GM12878 (cell line): ENCODE measurements at regions not wholly inside any gene's neighbourhood (a gene's known extent, or its start where the extent isn't known, plus 50 kb on each side); places are given as distances from the start of the nearest gene placed in this dataset.

Source experiments
- ATAC-seq: fragments of 200-7000 bp; cut with Tn5 transposase; 3 replicates; pipeline ENCODE4 v1.9.1; 2020; ENCODE audit warnings: mild to moderate bottlenecking, moderate library complexity
- BruUV-seq: library from RNA; stranded (reverse); fragments of 400-500 nt; replicated peaks from 2 replicates; lab custom pipeline; 2021; lab: Mats Ljungman, UMichigan
- CTCF ChIA-PET: fragments of 300-600 bp; sonication (Branson Sonifier 250); formaldehyde crosslinking; extraction: SDS; loops from one replicate; lab custom pipeline; 2021; ENCODE audit warnings: inconsistent platforms; lab: Yijun Ruan, JAX
- POLR2A ChIA-PET: fragments of 350-600 bp; formaldehyde crosslinking; extraction: SDS; loops from one replicate; lab custom pipeline; 2021; ENCODE audit warnings: inconsistent platforms; lab: Charles Lee
- RAD21 ChIA-PET: fragments of 300-600 bp; sonication (Branson Sonifier 250); formaldehyde crosslinking; loops from one replicate; lab custom pipeline; 2023; ENCODE audit warnings: antibody characterized with exemption; ENCODE audit not compliant: unreplicated experiment; lab: Charles Lee
- SMC1A ChIA-PET: fragments of 300-600 bp; sonication (Branson Sonifier 250); formaldehyde crosslinking; loops from one replicate; lab custom pipeline; 2023; ENCODE audit not compliant: unreplicated experiment, uncharacterized antibody; lab: Charles Lee
- DNase-seq: peaks from one replicate; pipeline ENCODE4 v3.0.0-alpha.2; 2011; ENCODE audit warnings: low read depth, low spot score
- FAIRE-seq: peaks from 3 replicates; lab custom pipeline; 2011; peaks lifted over from hg19 to GRCh38; lab: Jason Lieb, UNC
- H2AFZ ChIP-seq: 2 replicates; pipeline ENCODE4 v1.6.0; 2011; ENCODE audit warnings: low read depth, low read length, control low read depth; ENCODE audit not compliant: control insufficient read depth
- H3K27ac ChIP-seq: 2 replicates; pipeline ENCODE4 v1.5.1; 2011; ENCODE audit warnings: control low read depth; ENCODE audit not compliant: control insufficient read depth, insufficient read depth
- H3K27me3 ChIP-seq, 2 experiments: replicated peaks in 1 of 2; 2 replicates each; pipeline versions ENCODE4 v1.6.0 to v1.6.1; 2011; ENCODE audit warnings: low read length in 1 of 2; ENCODE audit not compliant: control insufficient read depth in 2 of 2, insufficient read depth in 2 of 2
- H3K36me3 ChIP-seq, 2 experiments: 2 replicates each; pipeline ENCODE4 v1.5.1; 2011; ENCODE audit warnings: low read length in 1 of 2; ENCODE audit not compliant: control insufficient read depth in 2 of 2, insufficient read depth in 2 of 2
- H3K4me1 ChIP-seq: 2 replicates; pipeline ENCODE4 v1.6.1; 2011; ENCODE audit warnings: mild to moderate bottlenecking, low read length, moderate library complexity, mixed read lengths; ENCODE audit not compliant: control insufficient read depth, insufficient read depth
- H3K4me2 ChIP-seq: 2 replicates; pipeline ENCODE4 v1.6.0; 2011; ENCODE audit warnings: control low read depth; ENCODE audit not compliant: control insufficient read depth, insufficient read depth
- H3K4me3 ChIP-seq: fragments of 200-600 bp; sonication (generic); 2 replicates; pipeline ENCODE4 v1.5.1; 2016
- H3K79me2 ChIP-seq: 2 replicates; pipeline ENCODE4 v1.6.0; 2011; ENCODE audit warnings: low read length; ENCODE audit not compliant: control insufficient read depth, insufficient read depth
- H3K9ac ChIP-seq: 2 replicates; pipeline ENCODE4 v1.8.0; 2011; ENCODE audit warnings: low read length, control low read depth, mixed read lengths; ENCODE audit not compliant: control insufficient read depth, insufficient read depth
- H3K9me3 ChIP-seq: replicated peaks from 3 replicates; pipeline ENCODE4 v1.5.1; 2011; ENCODE audit warnings: mild to moderate bottlenecking, low read length; ENCODE audit not compliant: control insufficient read depth, insufficient read depth
- H4K20me1 ChIP-seq: 2 replicates; pipeline ENCODE4 v1.6.0; 2011; ENCODE audit not compliant: control insufficient read depth, insufficient read depth
- MEF2B ChIP-seq: fragments of 450-650 bp; IDR thresholded peaks from 2 replicates; pipeline ENCODE4 v1.6.1; 2018; ENCODE audit warnings: mild to moderate bottlenecking, moderate library complexity; ENCODE audit not compliant: partially characterized antibody, poor library complexity, severe bottlenecking
- MXI1 ChIP-seq: fragments of 150-350 bp; IDR thresholded peaks from 2 replicates; pipeline ENCODE4 v1.6.1; 2011; ENCODE audit warnings: low read depth, mild to moderate bottlenecking, inconsistent platforms, low read length, improper control_type of control experiment
- NFIC ChIP-seq: IDR thresholded peaks from 2 replicates; pipeline ENCODE4 v1.6.1; 2012; ENCODE audit warnings: low read depth, mild to moderate bottlenecking, inconsistent platforms, low read length, moderate library complexity
- POU2F2 ChIP-seq: IDR thresholded peaks from 3 replicates; pipeline ENCODE4 v1.6.1; 2011; ENCODE audit warnings: low read depth, mild to moderate bottlenecking, low read length, borderline replicate concordance
- RUNX3 ChIP-seq: IDR thresholded peaks from 2 replicates; pipeline ENCODE4 v1.6.1; 2012; ENCODE audit warnings: low read length, inconsistent platforms
- WGBS: methylation state at CpG from one replicate; pipeline ENCODE4 v1.1.6; 2016; ENCODE audit warnings: low lambda C conversion rate; ENCODE audit not compliant: insufficient replicate concordance, insufficient coverage; ENCODE audit errors: missing lambda C conversion rate; 5-methylcytosine and 5-hydroxymethylcytosine counted together
- in situ Hi-C: fragments of 300-500 bp; cut with MboI; formaldehyde crosslinking; loops from 9 replicates; pipeline ENCODE4 v1.14.3; 2018; ENCODE audit warnings: mixed read lengths
- intact Hi-C: fragments of 100-400 bp; cut with micrococcal nuclease; formaldehyde crosslinking; loops from one replicate; pipeline ENCODE4 v1.14.2; 2022; ENCODE audit not compliant: unreplicated experiment
- TF ChIP-seq, protein P1 (sequence below): fragments of 450-650 bp; IDR thresholded peaks from 2 replicates; pipeline ENCODE4 v1.6.1; 2017; ENCODE audit warnings: borderline replicate concordance

- FAIRE-seq (no peak), ATAC-seq (no peak), DNase-seq (no peak)
- Histone ChIP-seq H2AFZ (no peak overlapping the region), H3K27me3 (no peaks in the 10 kb centered on the region), H3K4me2 (no peak overlapping the region), H3K9ac (no peak overlapping the region), H3K4me1 (no peaks in the 10 kb centered on the region), H3K36me3 (no peaks in the 10 kb centered on the region), H3K9me3 (no peaks in the 10 kb centered on the region), H3K27ac (no peak overlapping the region), H4K20me1 (no peaks in the 10 kb centered on the region), H3K4me3 (no peak overlapping the region), H3K79me2 (no peaks in the 10 kb centered on the region)
- RAD21 ChIA-PET = no interaction called here
- CTCF ChIA-PET = interaction anchor here (1.4 kb wide), 1 partner anchor 45 kb away, joined by 3 read pairs; no protein-coding TSS in a partner anchor
- in situ Hi-C loops = no loop called here
- BruUV-seq = no TSS peak
- POLR2A ChIA-PET = no interaction called here
- SMC1A ChIA-PET = no interaction called here
- TF ChIP-seq NFIC = no peak
- TF ChIP-seq, all 136 proteins: peak for 0
- WGBS = 3% methylated on average over 3 of the region's 3 CpGs
- intact Hi-C loops = no loop called here
Measured at GRCh38 chr2:228625481-228625880, 444.0 kb upstream of the SPHKAP start.

GRCh38 chr2:228624733-228625132 is 443.2 kb upstream of the SPHKAP start:
- no peak for DNase-seq
- ChIA-PET RAD21 (no interaction called here), CTCF (interaction anchor here (1.4 kb wide), 1 partner anchor 45 kb away, joined by 3 read pairs; no protein-coding TSS in a partner anchor), POLR2A (no interaction called here), SMC1A (no interaction called here)
- no peak overlapping the region for H3K27ac ChIP-seq
- no peaks in the 10 kb centered on the region for H4K20me1 ChIP-seq
- no peaks in the 10 kb centered on the region for H3K4me1 ChIP-seq
- no peak for ATAC-seq
- H3K9me3 ChIP-seq = no peaks in the 10 kb centered on the region
- no peaks in the 10 kb centered on the region for H3K36me3 ChIP-seq
- H3K79me2 ChIP-seq = no peaks in the 10 kb centered on the region
- no peak overlapping the region for H3K4me3 ChIP-seq
- in situ Hi-C loops (no loop called here), intact Hi-C loops (no loop called here)
- no peak overlapping the region for H3K4me2 ChIP-seq
- no TSS peak for BruUV-seq
- H3K9ac ChIP-seq = no peak overlapping the region
- 55% methylated on average over 1 of the region's 1 CpG for WGBS
- FAIRE-seq = no peak
- TF ChIP-seq RUNX3 (no peak), MXI1 (no peak), POU2F2 (no peak), MEF2B (no peak)
- TF ChIP-seq, protein P1, sequence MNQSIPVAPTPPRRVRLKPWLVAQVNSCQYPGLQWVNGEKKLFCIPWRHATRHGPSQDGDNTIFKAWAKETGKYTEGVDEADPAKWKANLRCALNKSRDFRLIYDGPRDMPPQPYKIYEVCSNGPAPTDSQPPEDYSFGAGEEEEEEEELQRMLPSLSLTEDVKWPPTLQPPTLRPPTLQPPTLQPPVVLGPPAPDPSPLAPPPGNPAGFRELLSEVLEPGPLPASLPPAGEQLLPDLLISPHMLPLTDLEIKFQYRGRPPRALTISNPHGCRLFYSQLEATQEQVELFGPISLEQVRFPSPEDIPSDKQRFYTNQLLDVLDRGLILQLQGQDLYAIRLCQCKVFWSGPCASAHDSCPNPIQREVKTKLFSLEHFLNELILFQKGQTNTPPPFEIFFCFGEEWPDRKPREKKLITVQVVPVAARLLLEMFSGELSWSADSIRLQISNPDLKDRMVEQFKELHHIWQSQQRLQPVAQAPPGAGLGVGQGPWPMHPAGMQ = no peak
- no peak overlapping the region for H2AFZ ChIP-seq
- H3K27me3 ChIP-seq = no peaks in the 10 kb centered on the region
